Kidney (tissue), 13 donors: ENCODE measurements at regions not wholly inside any gene's neighbourhood (a gene's known extent, or its start where the extent isn't known, plus 50 kb on each side); places are given as distances from the start of the nearest gene placed in this dataset.

ENCODE experiments used
- DNase-seq, 5 donors: peaks; one replicate each; pipeline ENCODE4 v3.0.0-alpha.2; 2013 to 2020
- FAIRE-seq: peaks from 2 replicates; lab custom pipeline; 2012; peaks lifted over from hg19 to GRCh38; lab: Jason Lieb, UNC
- H3K27ac ChIP-seq, 2 donors: one replicate each; pipeline ENCODE4 v1.7.0; 2013; ENCODE audit warnings: low read depth in 2 of 2, low read length in 2 of 2, inconsistent platforms in 1 of 2
- H3K27me3 ChIP-seq: one replicate; pipeline ENCODE4 v1.7.1; 2013; ENCODE audit warnings: low read length, inconsistent platforms; ENCODE audit not compliant: control insufficient read depth, insufficient read depth
- H3K36me3 ChIP-seq, 3 donors: one replicate each; pipeline versions ENCODE4 v1.7.0 to v1.7.1; 2013; ENCODE audit warnings: low read length in 3 of 3, control low read depth in 1 of 3, inconsistent platforms in 1 of 3; ENCODE audit not compliant: insufficient read depth in 3 of 3, control insufficient read depth in 2 of 3
- H3K4me1 ChIP-seq, 3 donors: one replicate each; pipeline versions ENCODE4 v1.7.0 to v1.7.1; 2013; ENCODE audit warnings: low read length in 3 of 3, inconsistent platforms in 1 of 3, low read depth in 1 of 3; ENCODE audit not compliant: control insufficient read depth in 2 of 3, insufficient read depth in 2 of 3
- H3K4me3 ChIP-seq, 3 donors: one replicate each; pipeline versions ENCODE4 v1.7.0 to v1.8.1; 2013; ENCODE audit warnings: low read length in 3 of 3, control low read depth in 1 of 3, inconsistent platforms in 1 of 3
- H3K9ac ChIP-seq, 3 donors: one replicate each; pipeline versions ENCODE4 v1.7.0 to v1.7.1; 2013; ENCODE audit warnings: low read length in 3 of 3, control low read depth in 1 of 3, inconsistent platforms in 1 of 3
- H3K9me3 ChIP-seq, 3 donors: one replicate each; pipeline versions ENCODE4 v1.7.0 to v1.7.1; 2013; ENCODE audit warnings: low read length in 3 of 3, control low read depth in 1 of 3, inconsistent platforms in 1 of 3; ENCODE audit not compliant: control insufficient read depth in 2 of 3, insufficient read depth in 1 of 3
- intact Hi-C: fragments of 100-400 bp; cut with DNase I; formaldehyde crosslinking; loops from one replicate; pipeline ENCODE4 v1.11.1; 2022
- TF ChIP-seq, protein P1 (sequence below): IDR thresholded peaks from 3 replicates; pipeline ENCODE4 v1.5.1; 2012; ENCODE audit warnings: mild to moderate bottlenecking, moderate library complexity, borderline replicate concordance; ENCODE audit not compliant: insufficient read depth; ENCODE audit errors: extremely low read depth
- donor health status: control.
- donor health status: control.
- donor health status: control.
- donor health status: control.
- donor health status: control.
- donor health status: DM: yes; HTN: yes; CAD: no.
- donor health status: Normal renal cell carcinoma (clear cell type).

GRCh38 chr16:8236816-8237215, 353.5 kb downstream of the TMEM114 start:
- intact Hi-C loops: no loop called here
- Histone ChIP-seq H3K9me3 (no peaks in the 10 kb centered on the region), H3K36me3 (no peaks in the 10 kb centered on the region), H3K9ac (no peak overlapping the region), H3K27ac (no peak overlapping the region), H3K27me3 (no peaks in the 10 kb centered on the region), H3K4me1 (no peaks in the 10 kb centered on the region), H3K4me3 (no peak overlapping the region)
- no peak for DNase-seq
- FAIRE-seq: no peak
- TF ChIP-seq, protein P1, sequence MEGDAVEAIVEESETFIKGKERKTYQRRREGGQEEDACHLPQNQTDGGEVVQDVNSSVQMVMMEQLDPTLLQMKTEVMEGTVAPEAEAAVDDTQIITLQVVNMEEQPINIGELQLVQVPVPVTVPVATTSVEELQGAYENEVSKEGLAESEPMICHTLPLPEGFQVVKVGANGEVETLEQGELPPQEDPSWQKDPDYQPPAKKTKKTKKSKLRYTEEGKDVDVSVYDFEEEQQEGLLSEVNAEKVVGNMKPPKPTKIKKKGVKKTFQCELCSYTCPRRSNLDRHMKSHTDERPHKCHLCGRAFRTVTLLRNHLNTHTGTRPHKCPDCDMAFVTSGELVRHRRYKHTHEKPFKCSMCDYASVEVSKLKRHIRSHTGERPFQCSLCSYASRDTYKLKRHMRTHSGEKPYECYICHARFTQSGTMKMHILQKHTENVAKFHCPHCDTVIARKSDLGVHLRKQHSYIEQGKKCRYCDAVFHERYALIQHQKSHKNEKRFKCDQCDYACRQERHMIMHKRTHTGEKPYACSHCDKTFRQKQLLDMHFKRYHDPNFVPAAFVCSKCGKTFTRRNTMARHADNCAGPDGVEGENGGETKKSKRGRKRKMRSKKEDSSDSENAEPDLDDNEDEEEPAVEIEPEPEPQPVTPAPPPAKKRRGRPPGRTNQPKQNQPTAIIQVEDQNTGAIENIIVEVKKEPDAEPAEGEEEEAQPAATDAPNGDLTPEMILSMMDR: no peak

GRCh38 chr16:8230497-8230896, 359.8 kb downstream of the TMEM114 start:
- DNase-seq: no peak
- intact Hi-C loops: no loop called here
- Histone ChIP-seq H3K27me3 (no peaks in the 10 kb centered on the region), H3K9ac (no peak overlapping the region), H3K36me3 (no peaks in the 10 kb centered on the region), H3K4me1 (no peaks in the 10 kb centered on the region), H3K27ac (no peak overlapping the region), H3K9me3 (no peaks in the 10 kb centered on the region), H3K4me3 (no peak overlapping the region)
- TF ChIP-seq, protein P1: no peak
- FAIRE-seq: no peak

- intact Hi-C loops: no loop called here
- no peak overlapping the region for H3K27ac ChIP-seq
- FAIRE-seq (no peak), DNase-seq (no peak)
- no peak overlapping the region for H3K4me3 ChIP-seq
- H3K36me3 ChIP-seq: no peaks in the 10 kb centered on the region
- H3K4me1 ChIP-seq: no peaks in the 10 kb centered on the region
- H3K27me3 ChIP-seq: no peaks in the 10 kb centered on the region
- H3K9ac ChIP-seq: no peak overlapping the region
- TF ChIP-seq, protein P1: no peak
- no peaks in the 10 kb centered on the region for H3K9me3 ChIP-seq
These were observed 361.2 kb downstream of the TMEM114 start for GRCh38 chr16:8229011-8229520.

- Histone ChIP-seq H3K4me1 (no peaks in the 10 kb centered on the region), H3K9ac (no peak overlapping the region), H3K9me3 (no peaks in the 10 kb centered on the region), H3K4me3 (no peak overlapping the region), H3K36me3 (no peaks in the 10 kb centered on the region), H3K27me3 (no peaks in the 10 kb centered on the region), H3K27ac (no peak overlapping the region)
- FAIRE-seq (no peak), DNase-seq (no peak)
- TF ChIP-seq, protein P1: no peak
- intact Hi-C loops: no loop called here
These were observed 373.1 kb downstream of the TMEM114 start for GRCh38 chr16:8217201-8217600.
